ENCODE measurements at regions not wholly inside any gene's neighbourhood (a gene's known extent, or its start where the extent isn't known, plus 50 kb on each side); places are given as distances from the start of the nearest gene placed in this dataset.

- Mint-ChIP-seq H3K36me3 (ENCODE audit: low read depth) (no peaks in the 10 kb centered on the region), H3K9me3 (no peaks in the 10 kb centered on the region), H3K27me3 (no peaks in the 10 kb centered on the region), H3K27ac (no peak overlapping the region), H3K4me1 (no peaks in the 10 kb centered on the region), H3K4me3 (no peak overlapping the region)
- intact Hi-C loops (cut with micrococcal nuclease) = no loop called here
- no peak for DNase-seq
Measured at GRCh38 chr14:36396798-36397197, 76.4 kb upstream of the MBIP start.

- no peaks in the 10 kb centered on the region for H3K36me3 Mint-ChIP-seq (ENCODE audit: low read depth)
- H3K27me3 Mint-ChIP-seq = peaks cover 7% of the 10 kb centered on the region
- H3K4me3 Mint-ChIP-seq = no peak overlapping the region
- intact Hi-C loops (cut with micrococcal nuclease) = no loop called here
- no peaks in the 10 kb centered on the region for H3K4me1 Mint-ChIP-seq
- no peak for DNase-seq
- no peaks in the 10 kb centered on the region for H3K9me3 Mint-ChIP-seq
- H3K27ac Mint-ChIP-seq = no peak overlapping the region
Measured at GRCh38 chr14:36394593-36394992, 74.2 kb upstream of the MBIP start.

- Mint-ChIP-seq H3K4me3 (no peak overlapping the region), H3K36me3 (ENCODE audit: low read depth) (no peaks in the 10 kb centered on the region), H3K27me3 (peaks cover 9% of the 10 kb centered on the region), H3K4me1 (no peaks in the 10 kb centered on the region), H3K27ac (no peak overlapping the region), H3K9me3 (no peaks in the 10 kb centered on the region)
- intact Hi-C loops (cut with micrococcal nuclease) = no loop called here
- no peak for DNase-seq
Measured at GRCh38 chr14:36390718-36391117, 70.3 kb upstream of the MBIP start.

- H3K27me3 Mint-ChIP-seq = peaks cover 2% of the 10 kb centered on the region
- no peak for DNase-seq
- intact Hi-C loops (cut with micrococcal nuclease) = no loop called here
- H3K9me3 Mint-ChIP-seq = no peaks in the 10 kb centered on the region
- no peaks in the 10 kb centered on the region for H3K36me3 Mint-ChIP-seq (ENCODE audit: low read depth)
- no peaks in the 10 kb centered on the region for H3K4me1 Mint-ChIP-seq
- no peak overlapping the region for H3K4me3 Mint-ChIP-seq
- H3K27ac Mint-ChIP-seq = no peak overlapping the region
Measured at GRCh38 chr14:36383767-36384431, 63.5 kb upstream of the MBIP start.

- Mint-ChIP-seq H3K4me1 (no peaks in the 10 kb centered on the region), H3K27ac (no peak overlapping the region), H3K36me3 (ENCODE audit: low read depth) (no peaks in the 10 kb centered on the region), H3K4me3 (no peak overlapping the region), H3K27me3 (peaks cover 5% of the 10 kb centered on the region), H3K9me3 (no peaks in the 10 kb centered on the region)
- intact Hi-C loops (cut with micrococcal nuclease) = loop anchor here (1.0 to 10.0 kb wide), 4 partner anchors 139 to 491 kb away; no protein-coding TSS in a partner anchor
- peak; percentile 90 for DNase-seq
Measured at GRCh38 chr14:36373982-36374673, 53.7 kb upstream of the MBIP start.

All from activated CD4-positive, alpha-beta T cell treated with anti-CD3 and anti-CD28 coated beads, Interleukin-2, amount 10 ng/mL, durations not matched to agents 24 days and 14 days (primary cell).